Muscle of back (tissue), 3 donors: ENCODE measurements at regions not wholly inside any gene's neighbourhood (a gene's known extent, or its start where the extent isn't known, plus 50 kb on each side); places are given as distances from the start of the nearest gene placed in this dataset.

Experiments
- DNase-seq, 3 donors: peaks; one replicate each; pipeline versions ENCODE4 v3.0.0 to v3.0.0-alpha.2; 2013

DNA sequence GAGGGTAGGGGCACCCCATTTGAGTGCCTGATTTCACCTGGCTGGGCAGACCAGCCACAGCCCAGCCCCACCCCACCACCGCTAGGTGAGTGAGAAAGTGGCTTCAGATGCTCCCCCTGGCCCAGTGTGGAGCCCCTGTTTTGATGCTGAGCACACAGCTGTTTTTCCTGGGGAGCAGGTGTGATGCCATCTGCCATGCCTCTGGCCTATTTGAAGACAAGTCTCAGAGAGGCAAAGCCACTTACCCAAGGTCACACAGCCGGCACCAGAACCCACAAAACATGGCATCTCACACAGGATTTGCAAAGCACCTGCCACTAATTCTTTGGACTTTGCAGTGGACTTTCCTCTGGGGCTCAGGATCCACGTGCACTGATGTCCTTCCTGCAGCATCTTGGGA, 131.3 kb downstream of the INHBB start:
- DNase-seq = no peak

DNA sequence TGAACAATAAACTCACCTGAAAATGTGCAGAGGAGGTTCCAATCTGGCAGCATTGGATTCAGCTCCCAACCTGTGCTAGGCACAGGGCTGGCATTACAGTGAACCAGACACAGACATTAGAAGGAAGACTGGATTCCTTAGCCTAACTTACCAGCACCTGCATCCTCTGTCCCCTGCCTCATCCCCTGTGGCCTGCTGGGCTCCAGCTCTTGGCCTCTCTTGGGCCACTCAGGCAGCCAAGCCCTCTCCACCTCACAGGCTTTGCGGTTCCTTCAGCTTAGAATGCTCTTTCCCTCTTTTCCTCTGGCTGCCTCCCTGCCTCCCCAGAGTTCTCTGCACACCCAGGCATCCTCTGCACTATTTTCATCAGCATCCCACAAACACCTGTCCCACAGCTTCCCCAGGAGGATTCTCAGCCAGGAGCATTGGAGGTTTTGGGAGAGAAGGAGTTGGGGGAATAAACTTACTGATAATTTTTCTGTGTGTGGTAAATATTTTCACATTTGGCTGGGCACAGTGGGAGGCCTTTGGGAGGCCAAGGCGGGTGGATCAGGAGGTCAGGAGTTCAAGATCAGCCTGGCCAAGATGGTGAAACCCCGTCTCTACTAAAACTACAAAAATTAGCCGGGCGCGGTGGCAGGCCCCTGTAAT, 132.0 kb downstream of the INHBB start:
- DNase-seq = no peak

DNA sequence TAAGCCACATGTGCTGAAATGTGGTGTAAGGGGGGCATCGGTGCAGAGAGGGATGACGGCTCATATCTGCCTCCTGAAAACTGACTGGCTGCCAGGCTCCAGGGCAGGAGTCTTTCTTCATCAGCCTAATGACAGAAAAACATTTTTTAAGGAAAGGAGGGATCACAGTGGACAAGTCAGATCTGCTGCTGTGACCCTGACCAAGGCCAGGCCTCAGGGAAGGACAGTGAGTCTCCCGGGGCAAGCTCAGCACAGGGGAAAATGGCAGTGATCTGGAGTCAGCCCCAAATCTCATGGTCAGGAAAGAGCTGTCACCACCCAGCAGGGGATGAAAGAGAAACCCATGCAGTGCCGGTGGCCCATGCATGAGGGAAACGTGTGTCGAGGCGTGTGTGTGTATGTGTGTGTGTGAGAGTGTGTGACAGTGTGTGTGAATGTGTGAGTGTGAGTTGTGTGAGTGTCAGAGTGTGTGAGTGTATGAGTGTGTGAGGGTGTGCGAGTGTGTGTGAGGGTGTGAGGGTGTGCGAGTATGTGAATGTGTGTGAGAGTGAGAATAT, 134.5 kb downstream of the INHBB start:
- DNase-seq = no peak

DNA sequence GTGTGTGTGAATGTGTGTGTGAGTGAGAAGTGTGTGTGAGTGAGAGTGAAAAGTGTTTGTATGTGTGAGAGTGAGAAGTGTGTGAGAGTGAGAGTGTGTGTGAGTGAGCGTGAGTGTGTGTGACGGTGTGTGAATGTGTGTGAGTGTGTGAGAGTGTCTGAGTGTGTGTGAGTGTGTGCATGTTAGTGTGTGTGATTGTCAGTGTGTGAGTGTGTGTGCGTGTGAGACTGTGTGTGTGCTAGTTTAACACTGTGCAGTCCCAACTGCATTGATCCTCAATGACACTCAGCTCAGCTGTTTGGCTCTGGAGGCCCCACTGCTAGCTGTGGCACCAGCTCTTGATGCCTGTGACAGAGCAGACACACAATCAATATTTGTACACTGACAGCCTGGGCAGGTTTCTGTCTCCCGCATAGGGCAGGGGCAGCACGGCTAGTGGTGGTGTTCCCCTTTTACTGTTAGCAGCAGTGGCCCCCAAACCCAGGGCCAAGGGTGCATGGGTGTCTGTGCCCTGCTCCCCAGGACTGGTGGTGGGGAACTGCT, 135.0 kb downstream of the INHBB start:
- no peak for DNase-seq

DNA sequence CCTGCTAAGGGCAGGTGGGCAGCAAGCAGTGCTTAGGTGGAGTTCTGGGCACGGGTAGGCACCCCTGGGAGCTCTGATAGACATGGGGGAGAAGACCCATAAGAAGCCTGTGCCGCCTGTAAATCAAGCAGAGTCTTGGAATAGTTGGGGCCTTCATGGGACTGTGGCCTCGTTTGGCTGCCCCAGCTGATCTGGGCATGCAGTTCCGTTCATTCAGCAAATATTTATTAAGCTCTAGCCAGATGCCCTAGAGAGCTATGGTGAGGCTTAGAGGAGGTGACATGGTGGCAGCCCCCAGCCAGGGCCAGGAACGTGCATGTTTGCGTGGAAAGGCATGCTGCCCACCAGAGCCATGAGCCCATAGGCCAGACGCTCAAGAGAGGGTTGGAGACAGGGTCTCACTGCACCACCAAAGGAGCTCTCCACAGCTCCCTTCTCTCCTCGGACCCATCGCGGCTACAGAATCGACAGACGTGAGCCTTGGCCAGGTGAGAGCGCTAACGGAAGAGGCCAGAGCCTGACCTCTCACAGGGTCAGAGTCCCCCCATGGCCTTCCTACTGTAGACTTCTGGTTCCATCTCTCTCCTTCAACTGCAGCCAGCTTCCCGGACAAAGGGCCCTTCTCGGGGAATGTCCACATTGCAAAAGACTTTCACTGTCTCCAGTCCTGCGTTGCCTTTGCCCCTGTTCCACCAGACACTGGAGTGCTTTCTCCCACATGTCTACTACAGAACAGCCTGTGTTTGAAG, 135.7 kb downstream of the INHBB start:
- no peak for DNase-seq

DNA sequence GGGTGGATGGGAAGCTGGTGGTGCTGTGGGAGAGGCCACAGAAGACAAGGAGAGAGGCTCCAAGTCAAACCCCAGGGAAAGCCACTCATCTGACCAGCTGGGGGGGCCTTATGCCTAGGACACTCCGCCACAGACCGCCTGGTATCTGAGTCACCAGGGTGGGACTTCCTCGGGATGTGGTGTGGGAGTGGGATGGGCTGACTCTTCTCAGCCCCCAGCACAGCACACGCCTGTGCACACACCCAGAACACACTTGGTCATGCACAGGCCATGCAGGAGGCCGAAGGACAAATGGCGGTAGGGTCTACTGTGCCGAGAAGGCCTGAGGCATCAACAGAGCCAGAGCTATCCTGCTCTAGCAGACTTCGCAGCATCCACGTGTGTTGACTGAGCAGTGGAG, 136.4 kb downstream of the INHBB start:
- no peak for DNase-seq

DNA sequence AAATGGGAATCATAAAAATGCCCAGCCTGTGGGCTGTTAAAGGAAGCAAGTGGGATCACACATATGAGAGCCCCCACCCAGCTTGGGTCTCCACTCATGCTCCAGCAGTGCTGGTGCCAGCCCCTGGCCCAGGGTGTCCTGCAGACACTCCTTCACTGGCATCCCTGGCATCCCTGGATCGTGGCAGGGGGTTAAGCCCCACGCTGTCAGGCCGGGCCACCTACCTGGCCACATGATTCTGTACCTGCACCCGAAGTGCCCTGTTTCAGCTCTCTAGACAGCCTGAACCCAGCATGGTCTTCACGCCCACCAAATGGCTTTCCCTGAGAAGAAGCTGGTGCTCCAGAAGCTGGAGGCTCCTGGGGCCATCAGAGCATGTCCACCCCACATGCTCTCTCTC, 137.4 kb downstream of the INHBB start:
- DNase-seq = no peak

DNA sequence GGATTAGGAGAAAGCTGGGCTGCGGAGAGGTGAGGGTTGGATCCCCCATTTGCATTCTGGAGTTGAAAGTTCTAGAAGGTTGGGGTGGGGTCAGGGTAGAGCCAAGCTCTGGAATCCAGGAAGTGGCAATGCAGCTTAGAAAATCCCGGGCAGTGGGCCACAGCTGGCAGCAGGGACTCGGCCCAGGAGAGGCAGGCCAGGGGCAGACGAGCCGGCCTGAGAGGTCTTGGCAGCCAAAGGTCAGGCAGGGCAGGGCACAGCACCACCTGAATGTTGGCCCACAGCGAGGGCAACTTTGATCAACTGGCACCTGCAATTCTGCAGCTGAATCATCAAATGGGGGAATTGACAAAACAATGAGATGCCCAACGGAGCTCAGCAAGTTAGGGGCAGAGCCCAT, 139.2 kb downstream of the INHBB start:
- no peak for DNase-seq

DNA sequence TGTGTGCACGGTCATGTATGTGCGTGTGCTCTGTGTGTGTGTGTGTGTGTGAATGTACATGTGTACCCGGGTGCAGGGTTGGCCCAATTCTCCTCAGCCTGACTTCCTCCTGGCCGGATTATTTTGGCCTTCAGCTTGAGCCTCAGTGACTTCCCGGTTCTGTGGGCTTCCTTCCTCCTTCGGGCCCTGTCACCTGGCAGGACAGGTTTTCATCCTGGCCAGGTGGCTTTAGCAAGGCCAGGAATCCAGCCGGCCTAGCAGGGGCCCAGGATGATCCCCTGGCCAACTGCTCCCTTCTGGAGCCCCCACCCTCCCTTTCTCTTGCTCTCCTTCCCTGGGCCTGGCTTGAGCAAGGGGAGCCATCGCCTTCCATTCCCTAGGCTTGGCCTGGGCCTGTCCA, 140.5 kb downstream of the INHBB start:
- DNase-seq = no peak

DNA sequence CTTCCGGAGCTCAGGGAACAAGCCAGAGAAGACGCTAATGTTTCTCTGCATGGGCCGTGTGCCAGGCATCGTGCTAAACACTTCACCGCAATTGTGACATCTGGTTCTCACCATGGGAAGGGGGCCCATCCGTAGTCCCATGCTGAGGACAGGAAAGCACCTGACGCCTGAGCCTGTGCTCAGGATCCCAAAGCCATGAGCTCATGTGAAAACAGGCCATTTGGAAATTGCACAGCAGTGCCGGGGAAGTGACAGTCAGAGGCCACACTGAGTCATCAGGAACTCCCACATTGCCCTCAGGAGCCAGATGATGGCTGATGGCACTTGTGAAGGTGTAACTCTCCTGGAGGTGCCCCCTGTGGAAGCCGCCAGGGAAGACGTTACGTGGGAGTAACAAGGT, 141.0 kb downstream of the INHBB start:
- DNase-seq = no peak

DNA sequence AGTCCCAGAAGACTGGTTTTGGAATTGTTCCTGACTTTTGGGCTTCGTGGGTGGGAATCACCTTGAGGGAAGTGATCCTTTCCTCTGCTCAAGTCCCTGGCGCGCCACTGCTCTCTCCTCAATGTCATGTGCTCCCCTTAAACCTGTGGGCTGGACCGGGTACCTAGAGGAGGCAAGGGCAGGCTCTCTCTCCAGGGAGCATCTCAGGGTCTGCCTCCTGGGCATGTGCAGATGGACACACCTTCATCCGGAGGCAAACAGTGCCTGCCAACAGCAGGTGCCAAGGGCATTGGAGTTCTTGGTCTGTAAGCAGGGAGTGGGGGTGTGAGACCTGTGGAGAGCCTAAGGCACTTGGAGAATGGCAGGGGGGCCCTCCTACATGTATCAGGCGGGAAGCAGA, 142.6 kb downstream of the INHBB start:
- DNase-seq = no peak

DNA sequence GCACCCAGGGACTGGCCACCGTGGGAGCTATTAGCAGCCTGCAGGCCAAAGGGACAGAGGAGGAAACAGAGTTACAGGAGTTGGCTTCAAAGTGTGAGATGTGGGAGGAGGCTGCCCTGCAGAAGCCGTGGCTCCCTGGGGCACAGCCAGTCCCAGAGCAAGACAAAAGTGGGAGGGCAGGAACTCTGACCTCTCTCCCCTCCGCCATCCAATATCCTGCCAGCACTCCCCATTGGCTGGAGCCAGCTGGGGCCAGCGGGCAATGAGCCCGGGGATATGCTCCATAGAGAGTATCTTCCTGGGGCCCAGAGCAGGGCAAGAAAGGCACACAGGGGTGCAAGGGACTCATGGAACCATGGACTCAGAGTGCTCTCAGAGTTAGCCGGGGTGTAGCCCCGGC, 143.1 kb downstream of the INHBB start:
- DNase-seq = no peak

DNA sequence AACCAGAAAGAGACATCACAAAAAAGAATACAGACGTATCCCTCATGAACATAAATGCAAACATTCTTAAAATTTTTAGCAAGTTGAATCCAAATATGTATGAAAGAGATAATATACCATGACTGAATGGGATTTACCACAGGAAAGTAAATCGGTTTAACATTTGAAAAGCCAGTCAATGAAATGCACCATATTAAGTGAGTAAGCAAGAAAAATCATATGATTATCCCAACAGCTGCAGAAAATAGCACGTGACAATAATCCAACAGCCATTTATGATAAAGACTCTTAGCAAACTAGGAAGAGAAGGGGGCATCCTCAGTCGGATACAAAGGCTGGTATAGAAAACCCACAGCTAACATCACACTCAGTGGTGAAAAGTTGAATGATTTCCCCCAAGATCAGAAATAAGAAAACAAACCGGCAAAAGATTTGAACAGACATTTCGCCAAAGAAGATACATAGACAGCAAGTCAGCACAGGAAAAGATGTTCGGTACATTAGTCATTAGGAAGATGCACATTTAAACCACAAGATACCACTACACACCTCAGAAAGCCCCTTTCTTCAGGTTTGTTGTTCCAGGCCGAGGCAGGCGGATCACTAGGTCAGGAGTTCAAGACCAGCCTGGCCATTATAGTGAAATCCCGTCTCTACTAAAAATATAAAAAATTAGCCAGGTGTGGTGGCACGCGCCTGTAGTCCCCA, 144.3 kb downstream of the INHBB start:
- DNase-seq = no peak

DNA sequence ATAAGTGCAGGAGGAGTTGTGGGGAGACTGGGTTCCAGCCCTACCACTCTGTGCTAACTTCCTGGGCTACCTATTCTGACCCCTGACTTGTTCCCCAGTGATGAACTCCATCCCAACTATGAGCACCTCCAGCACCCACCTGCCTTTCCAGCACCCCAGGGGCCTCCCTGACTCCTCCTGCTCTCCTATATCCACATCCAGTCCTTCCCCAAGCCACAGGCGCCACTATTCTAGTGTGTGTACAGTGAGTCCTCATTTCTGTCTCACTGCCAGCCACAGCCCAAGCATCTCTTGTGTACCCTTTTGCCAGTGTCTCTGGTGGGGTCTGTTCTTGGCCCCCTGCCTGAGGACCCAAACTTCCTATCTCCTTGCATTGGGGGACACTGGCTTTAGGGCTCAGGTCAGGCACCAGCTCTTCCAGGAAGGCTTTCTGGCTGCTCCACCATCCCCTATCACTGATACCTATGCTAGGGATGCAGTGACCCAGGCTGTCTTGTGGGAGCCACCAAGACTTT, 145.2 kb downstream of the INHBB start:
- DNase-seq = no peak

DNA sequence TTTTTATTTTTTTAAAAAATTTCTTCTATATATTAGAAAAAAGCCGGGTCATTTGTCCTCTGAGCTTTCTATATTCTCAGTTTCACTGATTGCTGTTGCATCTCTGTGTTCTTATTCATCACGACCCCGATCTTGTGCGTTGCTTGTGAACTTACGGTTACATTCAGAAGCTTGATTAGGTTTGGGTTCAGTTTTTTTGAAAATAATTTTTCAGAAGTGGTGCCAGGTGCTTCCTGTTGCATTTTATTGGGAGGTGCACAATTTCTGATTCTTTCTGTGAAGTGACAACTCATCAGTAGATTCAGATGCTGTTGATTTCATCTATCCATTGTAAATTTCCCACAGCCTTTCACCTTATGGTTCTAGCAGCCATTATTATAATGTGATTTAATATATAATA, 147.3 kb downstream of the INHBB start:
- DNase-seq = no peak

DNA sequence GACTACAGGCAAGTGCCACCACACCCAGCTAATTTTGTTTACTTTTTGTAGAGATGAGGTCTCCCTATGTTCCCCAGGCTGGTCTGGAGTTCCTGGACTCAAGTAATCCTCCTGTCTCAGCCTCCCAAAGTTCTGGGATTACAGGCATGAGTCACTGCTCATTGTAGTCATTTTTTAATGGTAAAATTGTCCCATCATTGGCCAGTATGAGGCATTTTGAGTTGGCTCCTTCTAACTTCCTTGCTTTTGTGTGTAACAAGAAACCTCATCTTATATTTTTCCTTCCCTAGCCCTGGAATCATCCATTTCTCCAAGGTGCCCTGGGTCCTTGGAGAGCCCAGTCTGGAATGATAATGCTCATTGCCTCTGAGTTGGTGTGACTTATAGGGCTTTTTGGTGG, 148.5 kb downstream of the INHBB start:
- no peak for DNase-seq

DNA sequence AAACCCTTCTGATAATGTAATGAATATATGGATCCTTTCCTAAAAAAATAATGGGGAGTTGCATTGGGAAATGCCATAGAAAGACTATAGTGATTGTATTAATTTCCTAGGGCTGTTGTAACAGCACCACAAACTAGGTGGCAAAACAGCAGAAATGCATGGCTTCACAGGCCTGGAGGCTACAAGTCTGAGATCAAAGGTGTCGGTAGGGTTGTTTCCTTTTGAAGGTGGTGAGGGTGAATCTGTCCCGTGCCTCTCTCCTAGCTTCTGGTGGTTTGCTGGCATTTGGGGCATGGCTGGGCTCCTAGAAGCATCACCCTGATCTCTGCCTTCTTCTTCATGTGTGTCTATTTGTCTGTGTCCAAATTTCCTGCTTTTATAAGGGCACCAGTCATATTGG, 149.7 kb downstream of the INHBB start:
- DNase-seq = no peak

DNA sequence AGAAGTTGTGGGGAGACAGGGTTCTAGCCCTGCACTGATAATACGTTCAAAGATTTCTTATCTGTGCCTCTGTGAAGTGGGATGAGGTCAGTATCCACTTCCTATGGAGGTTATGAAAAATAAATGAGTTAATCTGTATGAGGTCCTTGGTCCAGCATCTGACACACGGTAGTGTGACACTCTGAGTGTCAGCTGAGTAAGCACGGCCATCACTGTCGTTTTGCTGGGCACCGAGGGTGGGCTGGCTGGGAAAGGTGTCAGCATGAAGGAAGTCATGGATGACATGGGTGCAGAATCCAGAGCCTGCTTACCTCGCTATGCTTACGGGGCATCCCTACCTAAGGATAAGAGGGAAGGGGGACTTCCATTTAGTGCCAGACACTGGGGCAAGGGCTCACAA, 150.3 kb downstream of the INHBB start:
- DNase-seq = no peak

DNA sequence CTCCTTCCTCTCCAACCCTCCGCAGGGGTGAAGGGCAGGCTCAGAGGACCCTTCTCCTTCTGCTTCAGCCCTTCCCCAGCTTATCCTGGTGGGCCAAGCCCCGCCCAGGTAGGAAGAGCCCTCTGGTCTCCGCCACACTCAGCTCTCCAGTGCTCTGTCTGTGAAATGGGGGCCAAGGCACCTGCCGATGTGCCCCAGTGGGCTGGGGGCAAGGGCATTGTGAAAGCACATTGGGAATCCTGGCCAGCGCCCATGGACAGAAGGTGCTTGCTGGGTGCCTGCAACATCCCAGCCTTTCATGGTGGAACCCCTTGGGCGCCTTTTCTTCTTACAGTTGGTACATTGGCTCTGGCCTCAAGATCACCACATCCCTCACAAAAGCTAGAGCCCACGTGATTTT, 150.8 kb downstream of the INHBB start:
- DNase-seq = no peak

DNA sequence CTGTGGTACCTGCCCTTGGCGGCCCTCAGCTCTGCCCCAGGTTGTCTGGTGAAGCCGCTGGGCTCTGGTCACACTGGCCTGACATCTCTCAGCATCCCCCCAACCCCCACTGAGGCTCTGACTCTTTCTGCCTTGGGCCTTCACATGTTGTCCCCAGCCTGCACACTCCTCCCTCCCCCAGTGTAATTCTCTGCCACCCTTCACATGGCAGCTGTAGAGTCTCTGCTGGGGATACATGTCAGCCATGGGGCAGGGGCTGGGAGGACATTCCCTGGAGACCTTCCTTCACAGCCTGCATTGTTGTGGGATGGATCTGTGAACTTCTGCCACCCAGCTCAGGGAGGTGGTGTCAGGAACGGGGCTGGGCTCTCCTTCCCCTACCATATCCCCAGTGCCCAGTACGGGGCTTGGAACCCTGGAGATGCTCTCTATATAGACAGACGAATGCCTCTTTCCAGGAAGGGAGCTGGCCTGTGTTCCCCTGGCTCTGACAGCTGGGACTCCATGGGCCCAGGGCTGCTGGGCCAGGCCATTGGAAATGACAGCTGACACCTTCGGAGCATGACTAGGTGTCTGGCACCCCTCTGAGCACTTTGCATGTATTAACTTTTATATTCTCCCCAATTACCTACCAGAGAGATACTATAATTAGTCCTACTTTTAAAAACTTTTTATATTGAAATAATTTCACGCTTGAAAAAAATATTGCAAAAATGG, 151.5 kb downstream of the INHBB start:
- no peak for DNase-seq

DNA sequence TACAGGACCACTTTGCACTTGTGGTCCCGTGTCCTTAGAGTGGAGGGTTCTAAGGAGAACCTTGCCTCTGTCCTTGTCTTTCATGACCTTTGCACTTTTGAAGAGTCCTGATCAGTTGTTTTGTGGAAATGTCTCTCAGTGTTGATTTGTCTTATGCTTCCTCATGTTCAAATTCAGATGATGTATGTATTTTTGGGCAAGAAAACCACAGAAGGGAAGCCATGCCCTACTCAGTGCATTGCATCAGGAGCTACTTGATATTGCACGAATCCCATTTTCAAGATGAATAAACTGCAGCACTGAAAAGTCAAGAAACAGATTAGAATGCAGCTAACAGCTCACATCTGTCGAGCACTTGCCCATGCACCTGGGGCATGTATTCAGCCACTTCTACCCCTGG, 152.2 kb downstream of the INHBB start:
- DNase-seq = no peak
